Keratinocyte (primary cell): ENCODE measurements at regions not wholly inside any gene's neighbourhood (a gene's known extent, or its start where the extent isn't known, plus 50 kb on each side); places are given as distances from the start of the nearest gene placed in this dataset.

Source experiments
- EZH2 ChIP-seq: IDR thresholded peaks from one replicate; pipeline ENCODE4 v1.6.1; 2012; ENCODE audit warnings: inconsistent platforms, mild to moderate bottlenecking, low read length, moderate library complexity
- TF ChIP-seq, protein P1 (sequence below), 3 experiments: IDR thresholded peaks in 1 of 3; conservative IDR thresholded peaks in 1 of 3; optimal IDR thresholded peaks in 1 of 3; 2 replicates in 2 of 3; 3 replicates in 1 of 3; pipeline versions ENCODE3 to v1.5.1; 2011; ENCODE audit warnings: low read length in 3 of 3, mild to moderate bottlenecking in 3 of 3, moderate library complexity in 2 of 3, control low read depth in 1 of 3, inconsistent platforms in 1 of 3; ENCODE audit not compliant: insufficient read depth in 2 of 3; ENCODE audit errors: extremely low read depth in 1 of 3

DNA sequence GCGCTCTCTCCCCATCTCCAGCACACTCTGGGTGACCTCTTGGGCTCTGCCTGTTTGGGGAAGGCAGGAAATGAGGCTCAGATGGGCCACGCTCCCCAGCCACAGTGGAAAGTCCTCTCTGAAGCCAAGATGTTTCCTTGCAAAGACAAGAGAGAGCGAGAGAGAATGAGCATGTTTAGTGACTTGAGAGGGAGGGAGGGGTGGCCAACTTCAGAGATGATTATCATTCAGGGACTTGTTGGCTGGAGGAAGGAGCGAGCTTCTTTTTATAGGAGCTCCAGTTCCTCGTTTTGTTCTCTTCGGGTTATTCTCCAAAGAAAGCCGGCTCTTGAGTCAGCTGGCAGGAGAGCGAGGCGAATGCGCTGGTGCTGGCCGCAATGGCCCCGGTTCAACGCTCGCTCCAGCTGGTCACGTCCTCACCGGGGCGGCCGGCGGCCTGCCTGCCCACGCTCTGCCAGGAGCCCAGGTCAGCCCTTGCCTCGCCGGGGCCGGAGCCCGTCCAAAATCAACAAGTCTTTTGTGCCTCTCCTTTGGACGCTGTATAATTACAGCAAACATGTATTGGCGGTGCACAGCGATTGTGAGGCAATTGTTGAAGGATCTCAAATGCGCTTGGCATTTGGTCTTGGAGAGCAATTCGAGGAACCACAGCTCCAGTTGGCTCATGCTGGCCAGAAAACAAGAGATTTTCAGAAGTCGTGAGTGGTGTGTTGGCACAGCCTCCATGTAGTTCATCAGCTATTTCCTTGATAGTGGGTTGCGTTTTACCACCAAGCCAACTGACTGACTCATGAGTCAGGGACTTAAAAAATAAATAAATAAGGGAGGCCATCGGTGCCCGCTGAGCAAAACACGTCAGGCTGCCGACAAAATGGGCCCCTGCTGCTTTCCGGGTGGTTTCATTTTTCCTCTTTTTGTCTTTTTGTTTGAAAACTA, 288.6 kb downstream of the UACA start:
- TF ChIP-seq, protein P1, sequence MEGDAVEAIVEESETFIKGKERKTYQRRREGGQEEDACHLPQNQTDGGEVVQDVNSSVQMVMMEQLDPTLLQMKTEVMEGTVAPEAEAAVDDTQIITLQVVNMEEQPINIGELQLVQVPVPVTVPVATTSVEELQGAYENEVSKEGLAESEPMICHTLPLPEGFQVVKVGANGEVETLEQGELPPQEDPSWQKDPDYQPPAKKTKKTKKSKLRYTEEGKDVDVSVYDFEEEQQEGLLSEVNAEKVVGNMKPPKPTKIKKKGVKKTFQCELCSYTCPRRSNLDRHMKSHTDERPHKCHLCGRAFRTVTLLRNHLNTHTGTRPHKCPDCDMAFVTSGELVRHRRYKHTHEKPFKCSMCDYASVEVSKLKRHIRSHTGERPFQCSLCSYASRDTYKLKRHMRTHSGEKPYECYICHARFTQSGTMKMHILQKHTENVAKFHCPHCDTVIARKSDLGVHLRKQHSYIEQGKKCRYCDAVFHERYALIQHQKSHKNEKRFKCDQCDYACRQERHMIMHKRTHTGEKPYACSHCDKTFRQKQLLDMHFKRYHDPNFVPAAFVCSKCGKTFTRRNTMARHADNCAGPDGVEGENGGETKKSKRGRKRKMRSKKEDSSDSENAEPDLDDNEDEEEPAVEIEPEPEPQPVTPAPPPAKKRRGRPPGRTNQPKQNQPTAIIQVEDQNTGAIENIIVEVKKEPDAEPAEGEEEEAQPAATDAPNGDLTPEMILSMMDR (optimal IDR thresholded peaks at IDR 0.05 in 1 of 3, IDR thresholded peaks at IDR 0.05 in 1 of 3, conservative IDR thresholded peaks at IDR 0.05 in 1 of 3; ENCODE audit: extremely low read depth in 1 of 3, insufficient read depth in 2 of 3, low read length in 3 of 3): no peak
- no peak for TF ChIP-seq EZH2
